Activated CD8-positive, alpha-beta T cell treated with anti-CD3 and anti-CD28 coated beads for 36 hours (primary cell): ENCODE measurements at regions not wholly inside any gene's neighbourhood (a gene's known extent, or its start where the extent isn't known, plus 50 kb on each side); places are given as distances from the start of the nearest gene placed in this dataset.

ENCODE experiments used
- ATAC-seq: fragments of 200-7000 bp; cut with Tn5 transposase; one replicate; pipeline ENCODE4 v1.10.0; 2021; ENCODE audit warnings: mild to moderate bottlenecking, moderate library complexity
- CTCF ChIA-PET: fragments of 350-600 bp; sonication (Branson Sonifier 250); formaldehyde crosslinking; loops from one replicate; lab custom pipeline; 2021; ENCODE audit warnings: antibody characterized with exemption; lab: Charles Lee
- POLR2A ChIA-PET: fragments of 350-600 bp; sonication (Branson Sonifier 250); formaldehyde crosslinking; loops from one replicate; lab custom pipeline; 2021; ENCODE audit warnings: antibody characterized with exemption; lab: Charles Lee
- DNase-seq: peaks from one replicate; pipeline ENCODE4 v3.0.0-alpha.2; 2020
- H3K27ac Mint-ChIP-seq: one replicate; pipeline ENCODE4 v1.8.0; 2021; ENCODE audit warnings: mild to moderate bottlenecking, mixed read lengths
- H3K27me3 Mint-ChIP-seq: one replicate; pipeline ENCODE4 v1.8.0; 2021; ENCODE audit warnings: mixed read lengths
- H3K36me3 Mint-ChIP-seq: one replicate; pipeline ENCODE4 v1.8.0; 2021; ENCODE audit warnings: low read depth, mixed read lengths
- H3K4me1 Mint-ChIP-seq: one replicate; pipeline ENCODE4 v1.8.0; 2021; ENCODE audit warnings: low read depth, mixed read lengths
- H3K4me3 Mint-ChIP-seq: one replicate; pipeline ENCODE4 v1.8.0; 2021; ENCODE audit warnings: mild to moderate bottlenecking, moderate library complexity, mixed read lengths
- H3K9me3 Mint-ChIP-seq: one replicate; pipeline ENCODE4 v1.8.0; 2021; ENCODE audit warnings: mixed read lengths
- intact Hi-C: fragments of 100-400 bp; cut with micrococcal nuclease; formaldehyde crosslinking; loops from one replicate; pipeline ENCODE4 v1.10.0; 2022
- TF ChIP-seq, protein P1 (sequence below): fragments of 200-600 bp; IDR thresholded peaks from one replicate; pipeline ENCODE4 v1.8.0; 2022; ENCODE audit warnings: antibody characterized with exemption, mild to moderate bottlenecking

DNA sequence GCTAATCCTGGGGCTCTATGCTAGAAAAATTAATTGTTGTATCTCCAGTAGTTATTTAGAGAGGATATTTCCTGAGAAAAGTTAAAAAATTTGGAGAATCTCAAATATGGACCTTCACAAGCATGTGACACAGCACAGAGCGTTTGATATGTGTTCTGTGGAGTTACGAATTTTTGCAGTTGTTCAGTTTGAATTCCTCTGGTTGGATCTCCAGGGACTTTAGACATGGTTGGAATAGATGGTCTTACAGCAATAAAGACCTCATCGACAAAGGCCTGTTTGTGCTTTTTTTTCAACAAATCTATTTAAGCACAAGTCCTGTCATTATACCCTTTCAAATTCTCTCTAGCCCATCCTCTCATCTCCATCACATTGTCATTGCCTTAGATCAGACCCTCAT lies 138.0 kb downstream of the TES start:
- TF ChIP-seq, protein P1, sequence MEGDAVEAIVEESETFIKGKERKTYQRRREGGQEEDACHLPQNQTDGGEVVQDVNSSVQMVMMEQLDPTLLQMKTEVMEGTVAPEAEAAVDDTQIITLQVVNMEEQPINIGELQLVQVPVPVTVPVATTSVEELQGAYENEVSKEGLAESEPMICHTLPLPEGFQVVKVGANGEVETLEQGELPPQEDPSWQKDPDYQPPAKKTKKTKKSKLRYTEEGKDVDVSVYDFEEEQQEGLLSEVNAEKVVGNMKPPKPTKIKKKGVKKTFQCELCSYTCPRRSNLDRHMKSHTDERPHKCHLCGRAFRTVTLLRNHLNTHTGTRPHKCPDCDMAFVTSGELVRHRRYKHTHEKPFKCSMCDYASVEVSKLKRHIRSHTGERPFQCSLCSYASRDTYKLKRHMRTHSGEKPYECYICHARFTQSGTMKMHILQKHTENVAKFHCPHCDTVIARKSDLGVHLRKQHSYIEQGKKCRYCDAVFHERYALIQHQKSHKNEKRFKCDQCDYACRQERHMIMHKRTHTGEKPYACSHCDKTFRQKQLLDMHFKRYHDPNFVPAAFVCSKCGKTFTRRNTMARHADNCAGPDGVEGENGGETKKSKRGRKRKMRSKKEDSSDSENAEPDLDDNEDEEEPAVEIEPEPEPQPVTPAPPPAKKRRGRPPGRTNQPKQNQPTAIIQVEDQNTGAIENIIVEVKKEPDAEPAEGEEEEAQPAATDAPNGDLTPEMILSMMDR = no peak
- Mint-ChIP-seq H3K36me3 (no peaks in the 10 kb centered on the region), H3K27ac (no peak overlapping the region), H3K9me3 (no peaks in the 10 kb centered on the region), H3K4me1 (no peaks in the 10 kb centered on the region), H3K4me3 (no peak overlapping the region), H3K27me3 (peaks cover 1% of the 10 kb centered on the region)
- ATAC-seq = no peak
- no peak for DNase-seq
- ChIA-PET CTCF (no interaction called here), POLR2A (no interaction called here)
- intact Hi-C loops = no loop called here

DNA sequence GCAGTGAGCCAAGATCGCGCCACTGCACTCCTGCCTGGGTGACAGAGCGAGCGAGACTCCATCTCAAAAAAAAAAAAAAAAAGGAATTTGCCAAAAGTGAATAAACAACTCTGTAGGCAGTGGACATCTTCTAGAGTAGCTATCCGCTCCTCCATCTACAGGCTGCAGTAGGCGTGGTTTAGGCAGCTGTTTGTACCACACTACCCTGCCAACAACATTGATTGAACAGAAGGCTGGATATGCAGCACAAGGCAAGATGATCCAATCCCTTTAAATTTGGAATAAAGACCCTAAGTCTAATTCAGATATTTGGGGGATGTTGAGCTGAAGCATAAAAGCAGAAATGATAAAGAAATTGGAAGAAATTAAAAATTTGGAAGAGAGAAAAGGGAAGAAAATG lies 141.6 kb downstream of the TES start:
- CTCF ChIA-PET = no interaction called here
- Mint-ChIP-seq H3K4me1 (no peaks in the 10 kb centered on the region), H3K4me3 (no peak overlapping the region), H3K36me3 (no peaks in the 10 kb centered on the region), H3K27ac (no peak overlapping the region), H3K27me3 (peaks cover 1% of the 10 kb centered on the region), H3K9me3 (no peaks in the 10 kb centered on the region)
- no peak for DNase-seq
- intact Hi-C loops = no loop called here
- POLR2A ChIA-PET = no interaction called here
- ATAC-seq = no peak
- TF ChIP-seq, protein P1 = no peak

DNA sequence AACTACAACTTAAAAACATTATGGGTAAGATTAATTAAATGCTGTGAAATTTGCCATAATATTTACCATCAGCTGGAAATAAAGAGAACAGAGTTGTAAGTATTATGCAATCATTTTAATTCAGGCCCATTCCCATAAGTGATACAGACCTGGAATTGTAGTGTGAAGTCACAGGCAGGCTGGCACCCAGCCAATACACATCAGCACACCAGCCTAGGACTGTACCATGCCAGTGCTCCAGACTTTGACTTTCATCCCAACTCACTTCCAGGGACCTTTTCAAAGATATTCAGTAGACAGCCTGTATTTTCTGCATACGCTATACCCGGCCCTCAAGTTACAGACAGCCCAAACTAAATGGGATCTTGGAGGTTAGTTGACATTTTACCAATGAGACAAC lies 143.3 kb downstream of the TES start:
- H3K4me1 Mint-ChIP-seq = no peaks in the 10 kb centered on the region
- intact Hi-C loops = no loop called here
- ATAC-seq (no peak), DNase-seq (no peak)
- TF ChIP-seq, protein P1 = no peak
- H3K27ac Mint-ChIP-seq = no peak overlapping the region
- POLR2A ChIA-PET = no interaction called here
- CTCF ChIA-PET = no interaction called here
- H3K36me3 Mint-ChIP-seq = no peaks in the 10 kb centered on the region
- no peak overlapping the region for H3K4me3 Mint-ChIP-seq
- no peaks in the 10 kb centered on the region for H3K9me3 Mint-ChIP-seq
- peaks cover 1% of the 10 kb centered on the region for H3K27me3 Mint-ChIP-seq

DNA sequence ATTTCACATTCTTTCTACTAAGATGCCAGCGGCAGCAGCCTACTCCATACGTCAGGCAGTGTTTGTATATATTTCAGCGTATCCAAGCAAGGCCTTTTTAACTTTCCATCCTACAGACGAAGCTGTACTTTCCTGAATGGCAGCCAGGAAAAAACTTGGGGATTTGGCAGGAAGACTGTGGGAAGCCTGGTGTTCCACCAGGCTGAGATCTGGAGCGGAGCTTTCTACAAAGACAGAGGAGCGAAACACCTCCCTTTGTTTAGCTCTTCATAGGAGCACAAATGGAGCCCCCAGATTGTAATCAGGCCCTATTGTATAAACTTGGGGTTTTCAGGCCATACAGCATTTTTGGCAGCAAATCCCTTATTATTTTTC lies 143.8 kb downstream of the TES start:
- no peak overlapping the region for H3K27ac Mint-ChIP-seq
- DNase-seq = no peak
- H3K27me3 Mint-ChIP-seq = peaks cover 1% of the 10 kb centered on the region
- ATAC-seq = no peak
- H3K36me3 Mint-ChIP-seq = no peaks in the 10 kb centered on the region
- no peak overlapping the region for H3K4me3 Mint-ChIP-seq
- no peaks in the 10 kb centered on the region for H3K9me3 Mint-ChIP-seq
- TF ChIP-seq, protein P1 = no peak
- POLR2A ChIA-PET = no interaction called here
- no peaks in the 10 kb centered on the region for H3K4me1 Mint-ChIP-seq
- CTCF ChIA-PET = no interaction called here
- intact Hi-C loops = no loop called here

DNA sequence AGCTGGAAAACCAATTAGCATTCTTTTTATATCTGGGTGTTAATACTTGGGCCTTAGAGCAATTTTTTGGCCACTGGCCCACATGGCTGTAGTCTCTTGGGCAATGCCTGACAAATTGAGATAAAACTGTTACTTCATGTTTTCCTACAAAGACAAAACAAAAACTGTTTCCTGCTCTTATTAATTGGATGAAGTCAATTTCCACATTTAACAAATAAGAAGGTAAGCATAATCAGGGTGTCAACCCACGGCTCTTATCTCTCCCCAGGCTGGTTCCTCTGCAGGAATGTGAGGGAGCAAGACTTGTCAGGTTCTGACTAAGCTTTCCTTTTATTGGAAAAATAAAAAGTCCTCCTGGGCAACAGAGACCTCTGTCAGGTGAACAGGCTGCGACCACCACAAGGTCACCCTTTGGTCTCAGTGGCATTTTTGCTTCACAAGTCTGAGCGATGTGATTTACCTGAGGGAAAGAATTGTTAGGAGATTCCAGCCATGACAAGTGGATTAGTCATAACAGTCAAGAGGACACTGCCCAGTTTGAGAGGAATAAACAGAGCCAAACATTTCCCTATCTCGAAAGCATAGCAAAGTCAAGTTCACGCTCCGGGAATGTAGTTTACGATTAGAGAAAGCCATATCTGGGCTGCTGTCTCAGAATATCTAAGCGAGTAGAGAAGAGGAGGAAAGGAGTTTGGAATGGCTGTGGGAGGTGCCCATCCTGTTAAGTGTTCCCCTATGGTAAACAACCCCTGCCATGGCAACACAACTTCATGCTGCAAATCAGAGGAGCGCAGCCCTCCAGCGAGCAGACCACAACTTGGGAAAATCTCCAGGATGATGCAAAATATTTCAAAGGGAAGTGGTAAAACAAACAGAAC lies 144.4 kb downstream of the TES start:
- DNase-seq (no peak), ATAC-seq (no peak)
- CTCF ChIA-PET = no interaction called here
- TF ChIP-seq, protein P1 = no peak
- POLR2A ChIA-PET = no interaction called here
- no peaks in the 10 kb centered on the region for H3K36me3 Mint-ChIP-seq
- H3K4me1 Mint-ChIP-seq = no peaks in the 10 kb centered on the region
- no peaks in the 10 kb centered on the region for H3K9me3 Mint-ChIP-seq
- intact Hi-C loops = no loop called here
- peaks cover 1% of the 10 kb centered on the region for H3K27me3 Mint-ChIP-seq
- no peak overlapping the region for H3K27ac Mint-ChIP-seq
- H3K4me3 Mint-ChIP-seq = no peak overlapping the region
